ENCODE measurements at regions not wholly inside any gene's neighbourhood (a gene's known extent, or its start where the extent isn't known, plus 50 kb on each side); places are given as distances from the start of the nearest gene placed in this dataset.

- TF ChIP-seq CTCF (IDR thresholded peaks at IDR 0.05), result no peak
- TF ChIP-seq EZH2 (IDR thresholded peaks at IDR 0.05; ENCODE audit: borderline replicate concordance, insufficient read depth, low read depth, low read length, poor library complexity, severe bottlenecking), result no peak
Measured at GRCh38 chr2:12928197-12928774, 211.6 kb downstream of the TRIB2 start.

Data from B cell (primary cell).